Epidermal melanocyte (primary cell): ENCODE measurements at regions not wholly inside any gene's neighbourhood (a gene's known extent, or its start where the extent isn't known, plus 50 kb on each side); places are given as distances from the start of the nearest gene placed in this dataset.
A peak's percentile ranks its signal among the peaks of the same experiment; 100 is the strongest.
"Not testable (repeated sequence)": the region's sequence is repeated elsewhere in the genome, so short reads cannot be mapped to it uniquely, and the experiment has no call there.

ENCODE experiments used
- DNase-seq: peaks from one replicate; pipeline ENCODE4 v3.0.0; 2011; ENCODE audit warnings: low spot score; ENCODE audit not compliant: insufficient read length

DNA sequence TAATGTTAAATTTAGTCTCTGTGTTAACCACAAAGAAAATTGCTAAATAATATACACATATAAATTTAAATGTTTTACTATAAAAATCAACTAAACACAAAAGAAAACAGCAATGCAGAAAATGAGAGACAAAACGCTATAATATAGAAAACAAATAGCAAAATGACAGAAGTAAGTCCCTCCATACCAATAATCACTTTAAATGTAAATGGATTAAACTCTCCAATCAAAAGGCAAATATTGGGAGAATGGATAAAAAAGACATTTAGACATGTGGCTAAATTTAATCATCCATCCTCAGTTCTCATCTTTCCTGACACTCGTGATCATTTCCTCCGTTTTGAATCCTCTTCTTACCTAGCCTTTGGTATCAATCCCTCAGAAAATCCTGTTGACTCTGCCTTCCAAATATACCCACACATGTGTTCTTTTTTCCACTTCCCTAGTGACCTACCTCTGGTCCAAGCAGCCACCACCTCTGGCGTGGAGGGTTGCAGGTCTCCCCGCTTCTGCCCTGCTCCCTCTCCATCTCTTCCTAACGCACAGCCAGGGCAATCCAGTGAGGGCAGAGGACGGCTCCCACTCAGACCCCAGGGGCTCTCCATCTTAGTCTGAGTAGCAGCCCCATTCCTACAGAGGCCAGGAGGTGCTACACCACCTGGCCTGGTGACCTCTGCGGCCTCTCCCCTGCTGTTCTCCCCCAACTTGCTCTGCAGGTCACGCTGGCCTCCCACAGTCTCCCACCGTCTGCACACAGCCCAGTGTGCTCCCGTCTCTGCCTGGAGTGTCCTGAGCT, 149.2 kb downstream of the RNASET2 start:
- DNase-seq, result no peak

DNA sequence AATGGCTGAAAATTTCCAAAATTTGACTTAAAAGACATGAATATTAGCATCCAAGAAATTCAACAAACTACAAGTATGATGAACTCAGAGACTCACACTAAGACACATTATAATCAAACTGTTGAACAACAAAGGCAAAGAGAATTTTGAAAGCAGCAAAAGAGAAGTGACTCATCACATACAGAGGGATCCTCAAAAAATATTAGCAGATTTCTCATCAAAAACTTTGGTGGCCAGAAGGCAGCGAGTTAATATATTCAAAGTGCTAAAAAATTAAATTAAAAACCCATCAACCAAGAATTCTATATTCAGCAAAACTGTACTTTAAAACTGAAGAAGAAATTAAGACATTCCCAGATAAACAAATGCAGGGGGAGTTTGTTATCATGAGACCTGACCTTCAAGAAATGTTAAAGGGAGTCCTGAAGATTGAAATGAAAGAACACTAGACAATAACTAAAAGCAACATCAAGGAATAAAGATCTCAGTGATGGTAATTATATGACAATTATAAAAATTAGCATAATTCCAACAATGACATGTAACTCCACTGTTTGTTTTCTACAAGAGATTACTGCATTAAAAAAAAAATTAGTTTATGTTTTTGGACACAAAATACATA, 150.0 kb downstream of the RNASET2 start:
- no peak for DNase-seq

DNA sequence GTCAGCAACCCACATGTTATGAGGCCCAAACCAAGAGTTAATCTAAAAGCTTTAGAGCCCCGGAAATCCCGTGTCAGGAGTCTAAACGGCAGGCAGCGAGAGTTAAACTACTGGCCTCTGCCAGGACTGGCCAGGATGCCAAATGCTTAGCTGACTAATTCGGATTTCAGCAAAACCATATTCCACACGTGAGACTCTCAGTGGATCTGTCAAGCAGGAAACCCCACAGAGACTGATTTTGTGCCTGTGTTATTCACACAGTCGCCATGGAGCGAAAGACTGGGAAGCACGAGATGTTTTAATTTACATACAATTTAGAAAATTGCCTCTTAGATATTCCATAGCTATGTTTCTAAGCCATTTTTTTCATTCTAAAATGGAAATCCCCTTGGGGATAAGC, 152.9 kb downstream of the RNASET2 start:
- no peak for DNase-seq

DNA sequence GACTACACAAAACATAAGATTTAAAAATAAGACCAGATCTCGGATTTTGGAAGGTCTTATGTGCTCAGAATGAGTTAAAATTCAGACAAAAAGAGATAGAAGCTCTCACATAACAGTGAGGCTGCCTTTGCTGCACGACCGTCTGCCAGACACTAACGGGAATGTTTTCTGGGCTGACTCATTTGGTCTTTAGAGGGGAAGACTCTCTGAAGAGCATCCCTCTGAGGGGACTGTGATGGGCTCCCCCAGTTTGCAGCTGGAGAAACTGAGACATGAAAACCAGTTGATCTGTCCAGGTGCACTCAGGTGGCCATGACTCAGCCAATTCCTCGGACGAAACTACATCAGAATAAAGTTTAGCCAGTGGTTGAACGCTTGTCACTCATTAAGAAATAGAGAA, 153.9 kb downstream of the RNASET2 start:
- no peak for DNase-seq

DNA sequence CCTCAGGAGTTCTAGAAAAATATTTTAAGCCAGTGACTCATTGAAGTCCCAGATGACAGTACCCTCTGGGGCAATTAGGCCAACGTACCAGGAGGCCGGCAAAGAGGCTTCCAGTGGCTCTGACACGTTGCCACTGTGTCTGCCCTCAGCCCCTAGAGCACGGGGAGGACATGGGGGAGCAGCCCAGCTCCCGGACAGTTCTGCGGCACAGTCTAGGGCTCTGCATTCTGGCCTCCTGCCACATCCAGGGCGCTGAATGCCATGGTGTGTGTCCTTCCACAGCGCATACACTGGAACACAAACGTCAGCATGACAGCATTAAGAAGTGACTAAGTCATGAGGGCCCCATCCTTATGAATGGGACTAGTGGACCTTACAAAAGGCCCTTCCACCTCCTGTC, 156.2 kb downstream of the RNASET2 start:
- DNase-seq, result no peak

DNA sequence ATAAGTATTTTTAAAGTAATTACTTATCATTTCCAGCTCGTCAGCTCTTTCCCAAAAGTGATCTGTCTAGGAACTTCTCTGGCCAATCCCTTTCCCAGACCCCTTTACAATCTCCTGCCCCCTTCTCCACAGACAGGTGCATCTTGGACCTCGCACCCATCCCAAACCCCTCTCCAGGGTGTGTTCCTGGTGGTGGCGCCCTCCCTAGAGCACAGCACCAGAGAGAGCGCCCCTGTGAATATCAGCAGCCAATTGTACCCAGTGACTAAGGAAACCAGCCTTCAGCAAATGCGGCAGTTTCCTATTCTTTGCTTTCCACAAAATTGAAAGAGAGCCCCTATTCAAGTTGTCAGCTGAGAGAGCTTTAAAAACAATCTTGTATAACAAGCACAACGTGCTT, 157.7 kb downstream of the RNASET2 start:
- no peak for DNase-seq

DNA sequence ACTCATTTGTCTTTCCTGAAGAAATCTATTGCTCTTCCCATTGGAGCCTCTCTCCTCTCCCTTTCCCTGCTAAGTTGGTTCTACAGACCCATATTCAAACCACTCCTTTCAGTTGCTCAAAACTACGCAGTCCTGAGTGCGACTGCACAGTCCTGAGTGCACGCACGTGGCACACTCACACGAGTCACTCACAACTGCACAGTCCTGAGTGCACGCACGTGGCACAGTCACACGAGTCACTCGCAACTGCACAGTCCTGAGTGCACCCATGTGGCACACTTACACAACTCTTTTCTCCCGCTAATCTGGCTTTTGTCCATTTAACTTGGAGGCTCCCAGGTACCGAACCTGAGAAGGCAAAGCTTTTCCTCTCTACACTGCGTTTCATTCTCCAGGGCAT, 159.7 kb downstream of the RNASET2 start:
- no peak for DNase-seq

DNA sequence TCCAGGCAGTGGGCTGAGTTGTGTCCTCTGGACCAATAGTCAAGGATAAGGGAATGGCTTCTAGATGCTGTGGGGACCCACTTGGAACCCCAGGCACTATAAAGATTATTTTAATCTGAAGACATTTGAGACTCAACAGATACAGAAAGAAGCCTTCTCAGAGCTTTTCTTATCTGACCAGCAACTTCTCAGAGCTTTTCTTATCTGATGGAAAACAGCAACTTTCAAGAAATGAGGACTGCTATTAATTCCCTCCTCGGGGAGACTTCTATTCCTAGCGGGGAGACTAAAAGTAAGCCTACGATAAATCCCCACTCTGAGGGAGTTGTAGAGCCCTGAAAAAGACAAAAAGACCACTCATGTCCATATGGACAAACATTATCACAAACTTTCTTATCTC, 160.5 kb downstream of the RNASET2 start:
- DNase-seq, result no peak

DNA sequence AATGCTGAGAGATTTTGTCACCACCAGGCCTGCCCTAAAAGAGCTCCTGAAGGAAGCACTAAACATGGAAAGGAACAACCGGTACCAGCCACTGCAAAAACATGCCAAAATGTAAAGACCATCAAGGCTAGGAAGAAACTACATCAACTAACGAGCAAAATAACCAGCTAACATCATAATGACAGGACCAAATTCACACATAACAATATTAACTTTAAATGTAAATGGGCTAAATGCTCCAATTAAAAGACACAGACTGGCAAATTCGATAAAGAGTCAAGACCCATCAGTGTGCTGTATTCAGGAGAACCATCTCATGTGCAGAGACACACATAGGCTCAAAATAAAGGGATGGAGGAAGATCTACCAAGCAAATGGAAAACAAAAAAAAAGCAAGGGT, 163.8 kb upstream of the RPS6KA2 start:
- DNase-seq, result not testable (repeated sequence)

DNA sequence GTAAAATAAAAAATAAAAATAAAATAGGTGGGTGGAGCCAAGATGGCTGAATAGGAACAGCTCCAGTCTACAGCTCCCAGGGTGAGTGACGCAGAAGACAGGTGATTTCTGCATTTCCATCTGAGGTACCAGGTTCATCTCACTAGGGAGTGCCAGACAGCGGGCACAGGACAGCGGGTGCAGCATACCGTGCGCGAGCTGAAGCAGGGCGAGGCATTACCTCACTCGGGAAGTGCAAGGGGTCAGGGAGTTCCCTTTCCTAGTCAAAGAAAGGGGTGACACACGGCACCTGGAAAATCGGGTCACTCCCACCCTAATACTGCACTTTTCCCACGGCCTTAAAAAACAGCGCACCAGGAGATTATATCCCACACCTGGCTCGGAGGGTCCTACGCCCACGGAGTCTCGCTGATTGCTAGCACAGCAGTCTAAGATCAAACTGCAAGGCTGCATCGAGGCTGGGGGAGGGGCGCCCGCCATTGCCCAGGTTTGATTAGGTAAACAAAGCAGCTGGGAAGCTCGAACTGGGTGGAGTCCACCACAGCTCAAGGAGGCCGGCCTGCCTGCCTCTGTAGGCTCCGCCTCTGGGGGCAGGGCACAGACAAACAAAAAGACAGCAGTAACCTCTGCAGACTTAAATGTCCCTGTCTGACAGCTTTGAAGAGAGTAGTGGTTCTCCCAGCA, 161.9 kb upstream of the RPS6KA2 start:
- not testable (repeated sequence) for DNase-seq

DNA sequence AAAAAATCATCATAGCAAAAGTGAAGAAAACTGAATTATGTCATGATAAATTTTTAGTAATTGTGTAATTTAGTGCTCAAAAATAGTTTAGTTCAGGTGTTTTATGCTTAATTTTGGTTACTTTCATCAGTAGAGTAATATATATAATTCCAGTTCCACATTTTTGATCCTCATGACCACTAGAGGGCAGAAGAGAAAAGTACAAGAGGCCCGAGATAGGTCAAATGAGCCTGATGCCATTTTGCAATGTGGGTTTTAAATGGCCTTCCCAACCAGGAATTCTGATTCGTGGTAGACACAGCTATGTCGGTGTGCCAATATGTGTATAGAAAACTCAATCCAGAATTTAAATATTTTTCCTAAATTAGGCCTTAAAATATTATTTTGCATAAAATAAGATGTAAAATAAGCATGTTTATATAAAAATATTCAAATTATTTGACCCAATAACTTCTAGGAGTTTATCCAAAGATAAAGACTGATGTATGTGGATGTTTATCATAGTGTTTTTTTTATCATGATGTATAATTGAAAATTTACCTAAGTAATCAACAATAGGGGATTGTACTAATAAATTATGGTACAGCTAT, 159.7 kb upstream of the RPS6KA2 start:
- peak; percentile 53 for DNase-seq

DNA sequence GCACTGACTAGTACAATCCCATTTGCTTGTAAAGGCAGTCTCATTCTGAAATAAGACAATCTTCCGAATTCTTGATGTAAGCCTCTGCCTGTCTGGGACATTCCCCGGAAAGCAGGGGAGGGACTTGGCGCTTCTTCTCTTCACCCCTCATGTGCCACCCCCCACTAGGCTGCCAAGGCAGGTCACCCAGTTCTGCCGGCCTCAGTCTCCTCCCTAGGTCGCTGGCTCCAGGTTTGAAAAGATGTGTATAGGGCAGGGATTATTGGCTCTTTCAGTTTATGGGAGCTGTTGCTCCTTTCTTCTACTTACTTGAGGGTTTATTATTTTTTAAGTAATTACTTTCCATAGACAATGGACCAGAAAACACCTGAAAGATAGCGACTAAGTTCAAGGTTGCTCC, 158.1 kb upstream of the RPS6KA2 start:
- DNase-seq, result no peak

DNA sequence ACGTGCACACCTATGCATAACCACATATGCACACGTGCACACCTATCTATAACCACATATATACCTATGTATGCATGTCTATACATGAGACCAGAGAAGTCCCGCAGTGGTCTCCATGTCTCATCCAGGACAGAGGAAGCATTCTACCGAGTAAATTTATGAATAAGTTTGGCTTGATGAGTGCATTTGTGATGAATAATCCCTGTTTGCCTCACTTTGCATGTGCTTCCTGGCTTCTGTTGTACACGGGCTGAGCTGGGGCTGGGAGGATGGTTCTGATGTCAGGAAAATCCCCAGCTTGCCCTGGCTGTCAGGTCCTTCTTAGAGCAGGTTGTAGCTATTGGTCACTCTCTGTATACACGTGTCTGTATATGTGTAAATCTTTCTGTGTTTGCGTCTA, 157.6 kb upstream of the RPS6KA2 start:
- no peak for DNase-seq

DNA sequence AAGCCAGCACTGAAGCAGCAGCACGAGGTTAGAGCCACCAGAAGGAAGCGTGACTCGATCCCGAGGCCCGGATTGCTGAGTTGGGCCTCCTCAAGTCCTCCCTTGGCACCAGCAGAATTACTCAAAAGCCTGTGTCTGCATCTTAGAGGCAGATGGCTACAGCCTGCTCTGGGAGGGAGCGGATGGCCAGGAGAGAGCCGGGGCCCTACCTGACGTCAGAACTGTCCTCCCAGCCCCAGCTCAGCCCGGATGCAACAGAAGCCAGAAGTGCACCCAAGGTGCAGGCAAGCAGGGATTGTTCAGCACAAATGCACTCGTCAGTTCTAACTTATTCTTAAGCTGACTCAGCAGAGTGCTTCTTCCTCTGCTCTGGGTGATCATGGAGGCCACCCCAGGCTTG, 155.5 kb upstream of the RPS6KA2 start:
- no peak for DNase-seq

DNA sequence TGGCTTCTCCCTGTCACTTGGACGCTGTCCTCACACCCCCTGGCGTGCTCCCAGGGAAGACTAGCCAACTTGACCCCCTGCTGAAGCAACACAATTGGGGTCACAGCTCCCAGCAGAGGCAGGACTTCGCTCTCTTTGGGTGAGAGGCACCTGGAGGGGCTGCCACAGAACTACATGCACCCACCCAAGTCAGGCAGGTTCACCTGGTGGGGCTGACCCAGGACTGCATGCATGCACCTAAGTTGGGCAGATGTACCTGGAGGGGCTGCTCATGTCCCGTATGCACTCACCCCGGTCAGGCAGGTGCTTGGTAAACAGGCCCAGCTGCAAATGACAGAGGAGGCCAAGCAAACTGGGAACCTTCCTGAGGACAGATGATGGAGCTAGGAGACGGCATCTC, 154.3 kb upstream of the RPS6KA2 start:
- no peak for DNase-seq

DNA sequence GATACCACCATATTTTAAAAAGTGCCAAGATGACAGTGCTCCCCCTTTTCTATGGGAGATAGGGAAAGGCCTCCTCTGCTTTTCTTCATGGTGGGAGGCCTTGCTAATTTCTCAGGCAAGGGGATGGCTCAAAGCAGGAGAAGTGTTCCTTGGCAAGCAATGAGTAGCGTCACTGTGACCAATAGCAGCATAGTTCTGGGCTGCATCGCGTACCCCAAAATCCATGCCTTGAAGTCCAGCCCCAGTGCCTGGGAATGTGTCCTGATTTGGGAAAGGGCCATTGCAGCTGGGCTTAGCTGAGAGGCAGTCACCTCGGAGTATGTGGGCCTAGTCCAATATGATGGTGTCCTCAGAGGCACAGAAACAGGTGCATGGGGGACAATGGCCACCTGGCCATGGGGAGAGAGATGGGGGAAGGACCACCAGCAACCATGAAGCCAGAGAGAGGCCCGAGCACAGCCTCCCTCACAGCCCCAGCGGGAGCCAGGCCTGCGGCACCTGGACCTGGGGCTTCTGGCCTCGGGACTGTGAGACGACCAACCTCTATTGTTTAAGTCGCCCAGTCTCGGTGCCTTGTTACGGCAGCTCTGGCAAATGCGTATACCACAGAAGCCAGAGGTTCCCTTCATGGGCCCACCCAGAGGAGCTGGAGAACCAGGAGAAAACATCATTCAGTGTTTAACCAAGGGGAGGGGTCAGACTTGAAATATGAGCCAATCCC, 153.1 kb upstream of the RPS6KA2 start:
- no peak for DNase-seq

DNA sequence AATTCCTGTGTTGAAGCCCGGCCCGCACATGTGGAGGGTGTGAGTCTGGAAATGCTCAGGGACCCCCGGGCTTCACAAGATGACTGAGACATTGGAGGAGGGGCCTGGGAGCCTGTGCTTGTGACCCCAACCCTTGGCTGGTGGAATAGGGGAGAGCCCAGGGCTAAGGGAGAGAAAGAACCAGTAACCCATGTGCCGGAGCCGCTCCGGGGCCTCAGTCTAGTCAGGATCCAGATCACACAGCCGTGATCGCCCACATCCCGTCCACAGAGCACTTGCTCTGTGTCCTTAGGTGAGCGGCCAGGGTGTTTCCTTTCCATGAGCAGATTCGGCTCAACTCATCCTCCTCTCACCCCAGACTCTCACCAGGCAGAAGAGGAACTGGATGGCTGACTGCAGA, 152.3 kb upstream of the RPS6KA2 start:
- DNase-seq, result no peak

DNA sequence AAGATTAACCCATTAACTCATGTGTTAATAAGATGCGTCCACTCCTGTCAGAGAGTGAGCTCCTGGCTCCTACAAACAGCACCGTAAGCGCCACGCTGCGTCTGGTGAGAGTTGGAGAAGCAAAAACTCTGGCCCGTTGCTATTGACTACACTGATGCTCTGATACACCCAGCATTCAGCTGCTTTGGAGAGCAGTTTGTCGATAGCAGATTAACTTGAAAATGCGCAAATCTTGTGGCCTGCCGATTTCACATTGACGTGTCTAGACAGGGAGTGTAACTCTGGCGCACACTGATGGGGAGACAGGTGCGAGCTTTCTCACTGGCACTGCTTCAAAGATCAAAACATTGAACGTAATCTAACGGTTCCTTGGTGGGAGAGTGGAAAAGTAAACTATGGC, 151.7 kb upstream of the RPS6KA2 start:
- no peak for DNase-seq

DNA sequence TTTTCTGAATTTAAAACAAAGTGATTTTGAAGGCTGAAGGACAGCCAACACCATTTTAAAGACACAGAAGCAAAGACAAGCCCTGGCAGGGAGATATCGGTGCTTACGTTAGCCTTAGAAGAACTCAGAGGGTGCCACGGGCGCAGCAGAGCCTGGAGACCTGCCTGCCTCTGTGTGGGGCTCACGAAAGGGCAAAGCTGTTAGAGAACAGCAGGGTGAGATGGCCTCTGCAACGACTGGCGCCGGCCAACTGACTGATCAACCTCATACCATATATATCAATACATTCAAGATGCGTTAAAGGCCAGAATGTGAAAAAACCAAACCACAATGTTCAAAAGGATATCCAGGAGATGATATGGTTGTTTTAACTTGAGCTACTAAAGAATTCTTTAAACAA, 151.0 kb upstream of the RPS6KA2 start:
- DNase-seq, result no peak

DNA sequence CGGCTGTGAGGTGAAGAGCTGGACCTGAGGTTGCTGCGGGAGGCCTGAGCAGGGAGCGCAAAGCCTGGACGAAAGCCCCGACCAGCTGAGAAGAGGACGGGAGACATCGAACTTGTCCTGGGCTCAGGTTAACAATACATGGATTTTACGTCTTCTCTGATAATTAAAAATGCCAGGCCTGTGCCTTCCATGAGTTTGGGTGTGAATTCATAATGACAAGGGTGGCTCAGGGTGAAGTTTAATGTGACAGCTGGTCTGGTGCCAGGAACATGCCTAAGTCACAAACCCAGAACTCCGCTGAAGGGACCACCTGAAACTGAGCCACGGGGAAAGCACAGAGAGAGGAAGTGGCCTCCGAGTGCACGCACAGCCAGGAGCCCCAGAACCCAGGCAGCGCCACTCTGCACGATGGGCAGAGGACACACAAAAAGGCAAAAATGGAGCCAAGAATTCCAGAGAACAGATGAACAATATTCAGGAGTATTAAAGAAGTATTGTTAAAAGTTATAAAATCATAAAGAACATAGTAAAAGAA, 150.1 kb upstream of the RPS6KA2 start:
- DNase-seq, result no peak

DNA sequence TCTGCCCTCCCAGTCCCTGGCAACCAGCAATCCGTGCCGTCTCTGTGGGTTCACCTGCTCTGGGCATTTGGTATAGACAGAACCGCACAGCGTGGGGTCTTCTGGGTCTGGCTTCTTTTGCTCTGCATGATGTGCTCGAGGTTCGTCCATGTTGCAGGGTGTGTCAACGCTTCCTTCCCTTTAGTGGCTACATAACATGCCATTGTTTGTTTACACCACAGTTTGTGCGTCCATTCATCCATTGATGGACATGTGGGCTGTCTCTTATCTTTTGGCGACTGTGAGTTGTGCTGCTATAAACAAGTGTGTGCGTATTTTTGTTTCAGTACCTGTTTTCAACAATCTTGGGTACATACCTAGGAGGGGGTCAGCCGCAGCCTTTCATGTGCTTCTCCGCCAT, 149.5 kb upstream of the RPS6KA2 start:
- no peak for DNase-seq

DNA sequence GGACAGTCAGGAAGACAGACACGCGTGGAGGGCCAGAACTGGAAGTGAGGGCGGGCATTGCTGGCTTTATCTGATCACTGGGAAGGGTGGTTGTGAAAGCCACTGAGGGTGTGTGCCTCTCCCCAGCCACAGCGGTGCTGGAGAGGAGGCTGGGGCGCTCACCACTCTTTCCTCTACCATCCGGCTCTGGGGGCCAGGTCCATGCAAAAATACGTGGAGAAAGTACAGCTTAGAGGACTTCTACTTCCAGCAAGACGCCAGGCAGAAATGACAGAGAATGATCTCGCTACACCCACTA, 148.8 kb upstream of the RPS6KA2 start:
- DNase-seq, result no peak
